ENCODE measurements at regions not wholly inside any gene's neighbourhood (a gene's known extent, or its start where the extent isn't known, plus 50 kb on each side); places are given as distances from the start of the nearest gene placed in this dataset.

DNA sequence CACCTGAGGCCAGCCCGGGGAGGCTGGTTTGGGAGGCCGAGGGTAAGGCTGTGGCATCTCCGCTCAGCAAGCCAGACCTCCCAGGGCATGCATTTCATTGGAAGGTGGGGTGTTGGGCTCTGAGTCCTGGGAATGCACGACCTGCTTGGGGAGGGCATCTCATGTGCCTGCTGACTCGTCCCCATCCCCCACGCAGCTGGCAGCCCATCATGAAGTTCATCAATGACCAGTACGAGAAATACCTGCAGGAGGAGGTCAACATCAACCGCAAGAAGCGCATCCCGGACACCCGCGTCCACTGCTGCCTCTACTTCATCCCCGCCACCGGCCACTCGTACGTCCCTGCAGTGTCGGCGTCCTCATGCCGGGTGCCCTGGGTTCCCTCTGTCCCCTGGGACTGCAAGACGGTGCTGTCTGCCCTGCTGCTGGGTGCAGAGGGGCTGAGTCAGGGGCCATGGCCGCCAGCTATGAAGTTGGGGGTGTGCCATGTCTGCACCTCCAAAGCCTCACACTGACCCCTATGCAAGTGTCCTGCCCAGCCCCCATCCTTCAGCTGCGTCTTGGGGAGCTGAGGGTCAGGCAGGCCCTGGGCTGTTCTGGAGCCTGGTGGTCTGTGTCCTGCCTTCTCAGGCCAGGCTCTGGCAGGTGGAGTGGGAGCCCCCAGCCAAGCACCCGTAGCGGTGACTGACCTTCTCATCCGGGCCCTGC lies 347.9 kb downstream of the SEC14L1 start:
- DNase-seq (ENCODE audit: low read depth), result no peak

DNA sequence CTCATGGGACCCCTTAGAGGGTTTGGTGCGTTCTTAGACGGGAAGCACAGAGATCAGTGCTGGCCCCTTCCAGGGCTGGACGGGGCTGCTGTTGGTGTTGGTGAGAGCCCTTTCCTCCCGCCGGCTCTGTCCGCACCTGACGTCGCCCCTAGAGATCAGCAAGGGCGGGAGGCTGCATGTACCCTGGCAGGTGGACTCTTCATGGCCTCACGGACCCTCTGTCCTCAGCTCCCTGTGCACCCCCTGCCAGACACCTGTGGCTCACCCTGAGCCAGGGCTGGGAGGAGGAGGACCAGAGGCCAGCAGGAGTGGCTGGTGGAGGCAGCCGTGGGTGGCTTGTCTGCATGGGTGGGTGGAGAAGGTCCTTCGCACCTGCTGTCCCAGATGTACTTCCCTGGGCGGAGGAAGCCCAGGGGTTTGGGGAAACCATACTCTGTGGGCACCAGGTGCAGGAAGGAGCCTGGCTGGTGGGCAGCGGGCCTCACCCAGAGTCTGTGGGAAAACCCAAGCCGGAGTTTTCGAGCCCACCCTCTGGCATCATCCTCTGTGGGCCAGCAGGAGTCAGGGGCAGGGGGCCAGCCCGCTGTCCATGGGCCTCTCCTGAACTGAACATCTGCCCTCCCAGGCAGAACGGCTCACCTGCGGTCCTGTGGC lies 348.6 kb downstream of the SEC14L1 start:
- no peak for DNase-seq (ENCODE audit: low read depth)

DNA sequence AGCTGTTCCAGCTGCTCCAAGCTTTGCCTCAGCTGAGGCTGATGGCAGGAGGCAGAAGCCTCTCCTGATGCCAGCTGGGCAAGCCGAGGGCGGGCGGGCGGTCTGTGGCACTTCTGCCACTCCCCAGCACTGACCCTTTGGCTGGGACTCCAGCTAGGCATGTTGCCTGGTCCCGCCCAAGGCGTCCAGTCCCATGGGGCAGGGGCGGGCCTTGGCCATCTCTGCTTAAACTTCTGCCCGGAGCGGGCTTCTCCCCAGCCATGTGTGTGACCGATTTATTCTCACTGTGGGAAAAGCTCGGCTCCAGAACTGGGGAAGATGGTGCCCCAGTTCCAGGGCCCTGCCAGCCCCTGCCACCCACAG lies 349.1 kb downstream of the SEC14L1 start:
- no peak for DNase-seq (ENCODE audit: low read depth)

DNA sequence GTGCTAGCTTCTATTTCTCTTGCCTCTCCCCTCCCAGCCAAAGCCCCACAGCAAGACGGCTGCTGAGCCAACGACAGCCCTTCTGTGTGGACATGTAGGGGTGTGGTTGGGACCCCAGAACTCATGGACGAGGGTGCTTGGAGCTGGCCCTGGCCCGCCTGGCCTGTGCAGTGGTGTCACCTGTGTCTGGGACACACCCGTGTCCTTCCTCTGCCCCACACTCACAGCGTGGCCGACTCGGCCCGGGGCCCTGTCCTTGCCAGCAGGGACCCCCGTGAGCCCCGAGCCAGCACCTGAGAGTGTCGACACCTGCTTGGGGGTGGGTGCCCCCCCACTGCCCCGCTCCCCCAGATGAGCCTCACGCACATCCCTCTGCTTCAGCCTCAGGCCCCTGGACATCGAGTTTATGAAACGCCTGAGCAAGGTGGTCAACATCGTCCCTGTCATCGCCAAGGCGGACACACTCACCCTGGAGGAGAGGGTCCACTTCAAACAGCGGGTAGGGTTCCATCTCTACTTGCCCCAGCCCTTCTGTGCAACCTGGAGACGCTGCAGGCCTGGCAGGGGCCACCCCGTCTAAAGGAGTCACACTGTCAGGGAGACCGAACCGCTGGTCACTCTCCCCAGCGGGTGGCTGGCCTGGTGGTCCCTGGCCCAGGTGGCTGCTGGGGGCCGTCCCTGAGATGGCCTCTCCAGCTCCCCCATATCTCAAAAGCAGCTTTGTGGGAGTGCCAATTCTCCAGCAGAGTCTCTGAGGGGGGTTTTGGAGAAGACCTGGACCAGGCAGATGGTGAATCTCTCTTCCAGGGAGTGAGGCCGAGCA lies 349.8 kb downstream of the SEC14L1 start:
- DNase-seq (ENCODE audit: low read depth), result no peak

DNA sequence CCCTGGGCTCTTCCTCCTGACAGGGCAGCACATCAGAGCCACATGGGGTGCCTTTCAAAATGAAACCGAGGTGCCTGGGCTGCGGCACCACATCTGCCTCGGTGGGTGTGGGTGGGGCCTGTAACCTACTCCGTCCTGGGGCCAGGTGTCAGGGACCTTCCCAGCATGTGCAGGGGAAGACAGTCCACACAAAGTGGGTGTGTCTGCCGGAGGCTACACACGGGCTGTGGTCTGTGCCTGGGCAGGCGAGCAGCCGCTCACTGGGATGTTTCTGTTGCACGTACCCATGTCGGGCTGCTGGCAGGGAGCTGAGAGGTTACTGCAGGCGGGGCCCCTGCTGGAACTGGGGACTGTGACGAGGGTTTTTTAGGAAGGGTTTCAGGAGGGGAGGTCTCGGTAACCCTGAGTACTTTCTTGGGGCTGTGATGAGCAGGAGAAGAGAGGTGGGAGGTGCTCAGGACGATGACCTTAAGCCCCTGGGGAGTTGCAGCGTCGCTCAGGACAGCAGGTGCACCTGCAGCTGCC lies 351.2 kb downstream of the SEC14L1 start:
- no peak for DNase-seq (ENCODE audit: low read depth)

DNA sequence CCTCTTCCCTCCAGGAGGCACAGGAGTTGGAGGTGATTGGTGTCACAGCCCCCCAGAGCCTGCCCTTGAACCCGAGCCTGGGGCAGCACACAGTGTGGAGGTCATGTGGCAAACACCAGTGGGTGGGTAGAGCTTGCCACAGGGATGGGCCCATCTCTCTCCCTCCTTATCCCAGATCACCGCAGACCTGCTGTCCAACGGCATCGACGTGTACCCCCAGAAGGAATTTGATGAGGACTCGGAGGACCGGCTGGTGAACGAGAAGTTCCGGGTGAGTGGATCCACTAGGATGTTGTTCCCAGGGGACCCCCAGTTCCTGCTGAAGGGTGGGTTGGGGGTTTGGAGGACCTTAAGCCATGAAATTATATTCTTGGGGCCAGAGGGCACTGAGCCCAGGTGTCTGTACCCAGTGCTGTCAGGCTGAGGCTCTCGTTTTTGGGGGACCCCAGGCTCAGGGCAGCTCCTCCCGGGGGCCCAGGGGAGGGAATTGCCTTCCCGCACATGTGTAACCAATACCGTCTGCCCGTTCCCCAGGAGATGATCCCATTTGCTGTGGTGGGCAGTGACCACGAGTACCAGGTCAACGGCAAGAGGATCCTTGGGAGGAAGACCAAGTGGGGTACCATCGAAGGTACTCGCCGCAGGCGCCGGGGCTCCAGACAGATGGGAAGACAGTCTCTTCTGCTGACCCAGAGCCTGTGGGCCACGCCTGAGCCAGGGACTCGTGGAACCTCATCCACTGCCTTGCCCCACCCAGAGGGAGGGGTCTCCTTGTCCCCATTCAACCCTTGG lies 351.9 kb downstream of the SEC14L1 start:
- DNase-seq (ENCODE audit: low read depth), result no peak

DNA sequence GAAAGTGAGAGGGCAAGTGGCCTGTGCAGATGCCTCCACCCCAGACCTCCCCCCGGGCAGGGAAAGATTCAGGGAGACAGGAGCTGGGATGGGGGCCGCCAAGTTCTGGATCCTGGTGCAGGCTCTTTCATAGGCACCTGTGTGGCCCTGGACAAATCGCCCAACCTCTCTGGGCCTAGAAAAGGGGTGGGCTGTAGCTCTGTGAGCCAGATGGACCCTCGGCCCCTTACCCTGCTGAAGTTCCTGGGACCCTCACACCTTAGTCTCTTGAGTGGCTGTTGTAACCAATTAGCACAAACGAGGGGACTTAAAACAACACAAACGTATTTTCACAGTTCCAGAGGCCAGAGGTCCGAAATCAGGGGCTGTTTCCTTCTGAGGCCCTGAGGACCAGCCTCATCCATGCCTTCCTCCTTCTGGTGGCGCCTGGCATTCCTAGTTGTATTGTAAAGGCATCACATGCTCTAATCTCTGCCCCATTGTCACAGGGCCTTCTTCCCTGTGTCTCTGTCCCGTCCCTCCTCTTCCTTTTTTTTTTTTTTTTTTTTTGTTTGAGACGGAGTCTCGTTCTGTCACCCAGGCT lies 352.6 kb downstream of the SEC14L1 start:
- DNase-seq (ENCODE audit: low read depth), result no peak

DNA sequence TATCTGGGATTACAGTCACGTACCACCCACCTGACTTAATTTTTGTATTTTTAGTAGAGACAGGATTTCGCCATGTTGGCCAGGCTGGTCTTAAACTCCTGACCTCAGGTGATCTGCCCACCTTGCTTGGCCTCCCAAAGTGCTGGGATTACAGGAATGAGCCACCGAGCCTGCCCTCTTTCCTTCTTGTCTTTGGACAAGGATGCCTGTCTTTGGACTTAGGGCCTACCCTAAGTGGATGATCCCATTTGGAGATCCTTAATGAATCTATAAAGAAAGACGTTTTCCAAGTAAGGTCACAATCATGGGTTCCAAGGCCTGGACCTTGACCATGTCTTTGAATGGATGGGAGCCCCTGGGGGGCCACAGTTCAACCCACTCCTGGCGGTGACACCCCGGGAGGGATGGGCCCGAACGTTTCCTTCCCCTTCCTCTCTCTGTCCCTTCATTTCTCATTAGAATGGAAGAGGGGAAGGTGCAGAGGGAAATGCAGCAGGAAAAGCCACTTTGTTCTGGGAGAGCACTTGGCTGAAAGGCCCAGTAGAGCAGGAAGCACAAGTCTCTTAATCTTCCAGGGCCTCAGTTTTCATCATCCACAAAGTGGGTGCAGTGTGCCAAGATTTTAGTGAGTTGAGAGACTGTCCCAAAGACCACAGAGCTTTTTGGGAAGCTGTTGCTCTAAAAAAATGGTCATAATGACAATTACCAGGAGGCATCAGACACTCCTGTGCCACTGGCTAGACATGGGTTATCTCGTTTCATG lies 353.3 kb downstream of the SEC14L1 start:
- no peak for DNase-seq (ENCODE audit: low read depth)

DNA sequence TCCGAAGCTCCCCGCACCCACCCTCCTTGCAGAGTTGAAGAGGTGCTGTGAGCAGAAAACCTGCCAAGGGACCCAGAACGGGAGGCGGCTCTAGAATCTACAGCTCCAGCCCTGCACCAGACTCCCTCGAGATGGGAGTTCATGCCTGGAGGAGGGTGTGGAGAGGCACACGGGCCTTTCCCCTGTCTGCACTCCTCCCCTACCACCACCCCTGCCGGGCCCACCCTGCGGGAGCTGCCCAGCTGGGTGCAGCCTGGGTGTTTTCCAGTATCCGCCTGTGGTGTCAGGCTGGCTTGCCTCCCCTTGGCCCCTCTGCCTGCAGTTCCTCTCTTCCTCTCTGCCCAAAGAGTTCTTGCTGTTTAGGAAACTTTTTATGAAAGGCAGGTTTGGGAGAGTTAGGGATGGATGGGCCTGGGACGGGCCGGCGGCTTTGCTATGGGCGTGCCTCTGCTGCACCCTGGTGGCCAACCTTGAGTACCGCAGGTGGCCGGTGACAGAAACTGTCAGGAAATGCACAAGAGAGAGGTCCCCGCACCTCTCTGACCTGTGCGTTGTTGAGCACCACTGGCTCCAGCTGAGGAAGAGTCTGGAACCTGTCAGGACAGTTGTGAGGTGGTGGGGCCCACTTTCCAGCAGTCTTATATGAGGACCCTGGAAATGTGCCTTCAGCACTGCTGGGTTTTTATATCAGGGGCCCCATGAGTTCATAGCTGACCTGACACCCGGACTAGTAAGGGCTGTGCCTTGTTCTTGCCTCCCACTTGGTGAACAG lies 354.1 kb downstream of the SEC14L1 start:
- DNase-seq (ENCODE audit: low read depth), result peak; percentile 42

DNA sequence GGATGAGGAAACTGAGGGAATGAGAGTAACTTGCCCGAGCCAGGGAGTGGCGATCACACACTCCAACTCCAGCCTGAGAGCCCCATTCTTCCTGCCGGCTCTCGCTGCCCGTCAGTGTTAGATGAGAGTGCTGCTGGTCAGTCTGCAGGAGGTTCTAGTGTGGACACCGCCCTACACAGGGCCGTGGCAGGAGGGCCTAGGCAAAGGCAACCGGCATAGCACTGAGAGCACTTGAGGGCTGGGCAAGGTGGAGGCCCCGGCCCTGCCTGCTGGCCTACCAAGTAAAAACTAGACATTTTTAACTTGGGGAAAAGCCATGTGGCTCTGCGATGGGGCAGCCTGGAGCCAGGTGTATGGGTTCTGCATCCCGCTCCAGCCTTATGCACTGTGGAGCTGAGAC lies 354.8 kb downstream of the SEC14L1 start:
- DNase-seq (ENCODE audit: low read depth), result no peak

DNA sequence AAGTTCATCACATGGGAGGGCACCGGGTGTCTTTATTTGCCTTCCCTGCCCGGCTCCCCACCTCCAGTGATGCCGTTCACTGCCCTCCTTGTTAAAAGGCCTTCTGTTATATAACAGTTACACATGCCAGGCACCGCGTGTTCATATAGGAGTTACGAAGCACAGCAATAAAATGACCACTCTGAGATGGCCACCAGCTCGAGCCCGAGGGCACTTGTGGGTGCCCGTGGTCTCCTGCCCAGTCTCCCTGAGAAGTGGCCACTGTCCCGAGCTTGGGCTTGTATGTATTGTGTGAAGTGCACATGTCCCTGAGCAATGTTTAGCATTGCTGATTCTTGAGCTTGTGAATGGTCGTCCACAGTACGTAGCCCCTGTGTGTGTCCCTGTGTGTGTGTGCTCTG lies 355.6 kb downstream of the SEC14L1 start:
- DNase-seq (ENCODE audit: low read depth), result no peak

DNA sequence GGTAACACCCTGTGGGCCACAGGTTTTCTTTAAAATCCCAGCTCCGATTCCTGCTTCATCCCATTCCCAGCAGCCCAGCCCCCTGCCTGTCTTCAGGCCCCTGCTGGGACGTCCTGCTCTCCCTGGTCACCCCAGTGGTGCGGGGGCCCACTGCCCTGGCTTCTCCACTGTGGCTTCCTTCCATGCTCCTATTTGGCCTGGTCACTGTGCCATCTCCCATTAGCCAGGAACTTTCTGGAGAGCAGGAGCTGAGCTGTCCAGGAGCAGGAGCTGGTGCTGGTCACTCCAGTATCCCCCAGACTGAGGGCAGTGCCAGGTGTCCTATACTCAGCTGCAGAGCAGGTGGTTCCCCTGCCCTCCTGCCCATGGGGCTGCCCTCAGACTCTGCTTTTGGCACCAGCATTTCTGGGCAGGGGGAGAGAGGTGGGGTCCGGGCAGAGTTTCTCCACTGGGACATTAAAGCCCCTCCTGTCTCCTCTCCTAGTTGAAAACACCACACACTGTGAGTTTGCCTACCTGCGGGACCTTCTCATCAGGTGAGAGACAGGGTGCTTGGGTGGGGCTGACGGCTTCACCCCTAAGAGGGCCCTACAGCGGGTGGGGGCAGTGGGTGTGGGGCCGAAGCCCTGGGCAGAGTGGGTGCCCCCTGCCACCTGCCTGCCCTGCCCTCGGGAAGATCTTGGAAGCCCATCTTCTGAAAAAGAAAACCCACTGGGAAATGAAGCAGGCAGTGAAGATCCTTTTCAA lies 356.2 kb downstream of the SEC14L1 start:
- no peak for DNase-seq (ENCODE audit: low read depth)

DNA sequence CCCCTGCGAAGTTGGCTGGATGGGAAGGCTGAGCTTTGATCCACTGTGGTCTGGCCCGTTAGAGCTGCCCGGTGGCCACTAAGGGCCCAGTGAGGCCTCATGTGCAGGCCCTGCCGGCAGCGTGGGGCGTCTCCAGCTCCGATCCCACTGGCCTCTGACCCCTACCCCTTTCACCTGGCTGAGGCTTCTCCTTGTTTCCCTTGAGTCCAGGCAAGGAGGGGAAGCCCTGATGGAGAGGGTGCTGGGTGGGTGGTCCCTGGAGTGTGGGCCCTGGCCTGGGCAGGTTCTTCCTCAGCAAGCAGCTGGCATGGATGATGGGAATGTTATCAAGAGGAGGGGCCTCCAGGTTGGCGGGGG lies 356.8 kb downstream of the SEC14L1 start:
- DNase-seq (ENCODE audit: low read depth), result no peak

DNA sequence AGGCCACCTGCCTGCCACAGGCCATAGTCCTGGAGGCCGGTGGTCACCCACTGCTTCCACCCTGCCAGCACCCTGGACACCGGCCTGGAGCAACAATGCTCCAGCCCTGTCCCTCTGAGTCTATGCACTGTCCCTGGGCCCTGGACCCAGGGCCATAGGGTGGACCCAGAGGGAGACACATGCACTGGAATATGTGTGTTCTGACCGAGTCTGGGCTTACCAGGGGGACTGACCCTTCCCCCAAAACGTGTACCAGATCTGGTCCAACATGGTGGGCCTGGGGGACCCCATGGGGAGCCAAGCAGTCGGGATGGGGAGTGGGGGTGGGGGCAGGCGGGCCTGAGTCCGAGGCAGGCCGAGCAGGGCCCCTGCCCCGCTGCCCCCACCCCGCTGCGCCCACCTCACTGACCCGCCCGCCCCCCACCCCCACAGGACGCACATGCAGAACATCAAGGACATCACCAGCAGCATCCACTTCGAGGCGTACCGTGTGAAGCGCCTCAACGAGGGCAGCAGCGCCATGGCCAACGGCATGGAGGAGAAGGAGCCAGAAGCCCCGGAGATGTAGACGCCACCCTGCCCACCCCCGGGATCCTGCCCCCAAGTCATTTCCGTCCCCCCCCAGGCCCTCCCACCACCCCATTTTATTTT lies 357.4 kb downstream of the SEC14L1 start:
- no peak for DNase-seq (ENCODE audit: low read depth)

DNA sequence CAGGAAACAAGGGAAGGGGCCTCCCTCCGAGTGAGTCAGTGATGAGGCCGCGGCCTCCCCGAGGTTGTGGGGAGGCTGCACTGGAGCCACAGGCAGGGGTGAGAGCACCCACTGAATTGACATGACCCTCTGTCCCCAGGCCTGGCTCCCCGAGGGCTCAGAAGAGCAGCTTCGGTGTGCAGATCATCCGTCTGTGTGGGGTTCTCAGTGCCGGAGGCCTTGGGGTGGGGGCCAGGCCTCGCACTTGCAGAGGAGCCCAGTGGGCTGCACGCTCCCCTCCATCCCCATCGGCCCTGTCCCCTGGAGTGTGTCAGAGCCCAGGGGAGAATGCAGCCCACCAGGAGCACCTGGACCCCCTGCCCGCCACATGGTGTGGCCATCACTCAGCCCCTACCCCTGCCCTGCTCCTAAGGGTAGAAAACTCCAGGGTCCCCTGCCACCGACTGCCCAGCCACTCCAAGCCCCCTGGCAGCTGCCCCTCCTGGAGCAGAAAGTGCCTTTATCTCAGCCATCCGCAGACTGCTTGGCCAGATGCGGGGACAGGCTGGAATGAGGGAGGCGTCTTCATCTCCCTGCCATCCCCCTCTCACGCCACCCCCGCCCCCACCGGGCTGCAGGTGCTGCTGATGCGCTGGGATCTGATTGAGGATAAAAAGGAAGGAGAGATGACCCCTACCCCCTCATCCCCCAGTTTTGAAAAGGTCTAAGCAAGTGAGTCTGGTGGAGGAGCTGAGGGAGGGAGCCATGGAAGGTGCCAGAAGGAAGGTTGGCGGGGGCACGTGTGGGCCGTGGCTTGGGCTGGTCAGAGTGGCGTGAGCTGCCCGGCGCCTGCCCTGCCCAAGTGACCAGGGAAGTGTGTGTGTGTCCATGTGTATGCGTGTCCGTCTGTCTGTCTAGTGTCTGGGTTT lies 358.3 kb downstream of the SEC14L1 start:
- DNase-seq (ENCODE audit: low read depth), result no peak

DNA sequence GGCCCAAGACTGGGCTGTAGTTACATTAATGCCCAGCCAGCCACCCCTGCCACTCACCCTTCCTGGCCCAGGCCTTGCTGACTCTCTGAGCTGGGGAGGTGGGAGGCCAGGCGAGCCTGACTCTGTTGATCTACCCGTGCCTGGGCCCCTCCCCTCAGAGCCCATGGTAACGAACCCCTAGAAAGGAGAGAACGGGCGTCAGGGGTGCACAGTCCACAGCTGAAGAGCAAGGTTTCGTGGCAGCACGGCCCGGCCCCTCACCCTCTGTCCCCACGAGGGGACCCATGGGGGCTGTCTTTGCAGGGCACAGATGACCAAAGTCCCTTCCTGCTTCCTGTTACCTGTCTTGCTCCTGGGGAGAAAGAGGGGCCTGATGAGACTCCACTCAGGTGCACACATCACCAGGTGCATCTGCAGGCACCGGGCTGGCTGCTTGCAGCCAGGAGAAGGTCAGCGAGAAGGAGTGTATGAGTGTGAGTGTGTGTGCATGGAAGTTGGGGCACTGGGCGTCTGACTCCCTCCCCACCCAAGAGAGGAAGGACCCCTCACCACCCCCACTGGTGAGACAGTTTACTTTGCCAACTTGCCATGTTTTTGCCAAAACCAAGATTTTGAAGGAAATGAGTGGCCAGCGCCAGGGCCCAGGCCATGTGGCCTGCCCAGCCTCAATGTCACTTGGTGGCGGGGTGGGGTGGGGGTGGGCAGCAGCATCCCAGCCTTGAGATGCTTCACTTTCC lies 359.1 kb downstream of the SEC14L1 start:
- no peak for DNase-seq (ENCODE audit: low read depth)

DNA sequence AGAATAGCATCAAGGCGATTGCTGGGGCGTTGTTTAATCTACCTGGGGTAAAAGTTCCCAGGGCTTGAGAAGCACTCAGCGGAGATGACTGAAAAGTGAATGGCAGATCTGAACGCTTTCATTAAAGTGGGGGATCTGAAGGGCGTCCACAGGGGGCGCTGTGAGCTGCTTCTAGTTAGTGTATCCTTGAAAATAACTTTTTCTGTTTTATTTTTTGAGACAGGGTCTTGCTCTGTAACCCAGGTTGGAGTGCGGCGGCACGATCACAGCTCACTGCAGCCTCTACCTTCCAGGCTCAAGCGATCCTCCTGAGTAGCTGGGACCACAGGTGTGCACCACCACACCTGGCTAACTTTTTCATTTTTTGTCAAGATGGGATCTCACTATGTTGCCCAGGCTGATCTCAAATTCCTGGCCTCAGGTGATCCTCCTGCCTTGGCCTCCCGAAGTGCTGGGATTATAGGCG lies 360.4 kb downstream of the SEC14L1 start:
- no peak for DNase-seq (ENCODE audit: low read depth)

Measured in GM04504 (cell line).